ENCODE measurements at regions not wholly inside any gene's neighbourhood (a gene's known extent, or its start where the extent isn't known, plus 50 kb on each side); places are given as distances from the start of the nearest gene placed in this dataset.

- Mint-ChIP-seq H3K9me3 (ENCODE audit: insufficient read depth) (peaks cover 10% of the 10 kb centered on the region), H3K4me1 (peaks cover 51% of the 10 kb centered on the region), H3K27me3 (no peaks in the 10 kb centered on the region), H3K4me3 (no peak overlapping the region), H3K27ac (peak overlapping the region; percentile 99)
- CTCF ChIA-PET, result interaction anchor here (0.7 kb wide), 1 partner anchor 74 kb away, joined by 4 read pairs; no protein-coding TSS in a partner anchor
- POLR2A ChIA-PET, result no interaction called here
- no peaks in the 10 kb centered on the region for H4K20me1 ChIP-seq (ENCODE audit: control insufficient read depth, insufficient read depth, low read length, poor library complexity, severe bottlenecking)
- DNase-seq, result no peak
- no peaks in the 10 kb centered on the region for H3K27me3 ChIP-seq (replicated peaks in 1 of 4; ENCODE audit: control extremely low read depth in 1 of 4, control insufficient read depth in 3 of 4, insufficient read depth in 4 of 4, low read length in 3 of 4)
- peak overlapping the region in 1 of 2 donors; percentile 96 for H3K27ac ChIP-seq (ENCODE audit: low read length in 2 of 2)
- H3K36me3 ChIP-seq (replicated peaks in 1 of 2; ENCODE audit: control extremely low read depth in 1 of 2, control insufficient read depth in 1 of 2, extremely low read depth in 1 of 2, insufficient read depth in 2 of 2, low read length in 1 of 2), result no peaks in the 10 kb centered on the region
- no peak overlapping the region for H3K4me2 ChIP-seq (replicated peaks; ENCODE audit: low read depth, low read length, poor library complexity, severe bottlenecking)
- no peak overlapping the region for H3K9ac ChIP-seq (ENCODE audit: low read length)
- WGBS (ENCODE audit: insufficient coverage), result 100% methylated on average over 1 of the region's 2 CpGs
- ATAC-seq (ENCODE audit: low read depth), result no peak
- no peak overlapping the region for H2AFZ ChIP-seq (ENCODE audit: insufficient read depth, low read depth, low read length, poor library complexity, severe bottlenecking)
- TF ChIP-seq EZH2 (IDR thresholded peaks at IDR 0.05; ENCODE audit: borderline replicate concordance, insufficient read depth, low read depth, low read length, poor library complexity, severe bottlenecking), result no peak
- TF ChIP-seq, protein P1, sequence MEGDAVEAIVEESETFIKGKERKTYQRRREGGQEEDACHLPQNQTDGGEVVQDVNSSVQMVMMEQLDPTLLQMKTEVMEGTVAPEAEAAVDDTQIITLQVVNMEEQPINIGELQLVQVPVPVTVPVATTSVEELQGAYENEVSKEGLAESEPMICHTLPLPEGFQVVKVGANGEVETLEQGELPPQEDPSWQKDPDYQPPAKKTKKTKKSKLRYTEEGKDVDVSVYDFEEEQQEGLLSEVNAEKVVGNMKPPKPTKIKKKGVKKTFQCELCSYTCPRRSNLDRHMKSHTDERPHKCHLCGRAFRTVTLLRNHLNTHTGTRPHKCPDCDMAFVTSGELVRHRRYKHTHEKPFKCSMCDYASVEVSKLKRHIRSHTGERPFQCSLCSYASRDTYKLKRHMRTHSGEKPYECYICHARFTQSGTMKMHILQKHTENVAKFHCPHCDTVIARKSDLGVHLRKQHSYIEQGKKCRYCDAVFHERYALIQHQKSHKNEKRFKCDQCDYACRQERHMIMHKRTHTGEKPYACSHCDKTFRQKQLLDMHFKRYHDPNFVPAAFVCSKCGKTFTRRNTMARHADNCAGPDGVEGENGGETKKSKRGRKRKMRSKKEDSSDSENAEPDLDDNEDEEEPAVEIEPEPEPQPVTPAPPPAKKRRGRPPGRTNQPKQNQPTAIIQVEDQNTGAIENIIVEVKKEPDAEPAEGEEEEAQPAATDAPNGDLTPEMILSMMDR (IDR thresholded peaks at IDR 0.05), result no peak
- H3K4me3 ChIP-seq (ENCODE audit: control extremely low read depth in 1 of 5, extremely low read depth in 1 of 5, insufficient read depth in 1 of 5, low read depth in 2 of 5, low read length in 4 of 5), result no peak overlapping the region
- H3K9me3 ChIP-seq (ENCODE audit: control extremely low read depth in 1 of 3, control insufficient read depth in 2 of 3, insufficient read depth in 1 of 3, low read length in 2 of 3), result peaks cover 1 to 9% (median 8%) of the 10 kb centered on the region in 3 donors
- intact Hi-C loops (cut with micrococcal nuclease), result no loop called here
- no peaks in the 10 kb centered on the region for H3K79me2 ChIP-seq (ENCODE audit: control insufficient read depth, insufficient read depth, low read length)
- peaks cover 43 to 49% of the 10 kb centered on the region in 2 donors for H3K4me1 ChIP-seq (ENCODE audit: control insufficient read depth in 2 of 2, insufficient read depth in 2 of 2, low read length in 2 of 2)
Measured at GRCh38 chr18:8908792-8909510, 193.5 kb upstream of the NDUFV2 start.

DNA sequence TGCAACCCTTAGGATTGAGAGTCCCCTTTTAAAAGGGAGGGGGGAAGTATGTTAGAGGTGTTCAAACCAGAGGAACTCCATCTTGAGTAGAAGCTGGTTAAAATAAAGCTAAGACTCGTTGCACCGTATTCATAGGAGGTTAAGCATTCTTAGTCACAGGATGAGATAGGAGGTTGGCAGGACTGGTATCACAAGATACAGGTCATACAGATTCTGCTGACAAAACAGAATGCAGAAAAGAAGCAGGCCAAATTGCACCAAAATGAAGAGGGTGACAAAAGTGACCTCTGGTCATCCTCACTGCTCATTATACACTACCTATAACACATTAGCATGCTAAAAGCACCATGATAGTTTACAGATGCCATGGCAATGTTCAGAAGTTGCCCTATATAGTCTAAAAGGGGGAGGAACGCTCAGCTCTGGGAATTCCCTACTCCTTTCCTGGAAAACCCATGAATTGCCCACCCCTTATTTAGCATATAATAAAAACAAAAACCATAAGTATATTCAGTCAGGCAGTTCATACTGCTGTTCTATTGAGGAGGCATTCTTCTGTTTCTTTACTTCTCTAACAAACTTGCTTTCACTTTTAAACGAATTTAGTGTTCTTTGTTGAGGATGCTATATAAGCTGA lies 192.2 kb upstream of the NDUFV2 start:
- H3K9me3 Mint-ChIP-seq (ENCODE audit: insufficient read depth), result peaks cover 13% of the 10 kb centered on the region
- DNase-seq (no peak), ATAC-seq (ENCODE audit: low read depth) (no peak)
- WGBS (ENCODE audit: insufficient coverage), result 100% methylated on average over 2 of the region's 4 CpGs
- H3K9me3 ChIP-seq (ENCODE audit: control extremely low read depth in 1 of 3, control insufficient read depth in 2 of 3, insufficient read depth in 1 of 3, low read length in 2 of 3), result peaks cover 1 to 18% (median 16%) of the 10 kb centered on the region in 3 donors
- peaks cover 57% of the 10 kb centered on the region for H3K4me1 Mint-ChIP-seq
- intact Hi-C loops (cut with micrococcal nuclease), result no loop called here
- POLR2A ChIA-PET, result no interaction called here
- no peaks in the 10 kb centered on the region for H3K36me3 ChIP-seq (replicated peaks in 1 of 2; ENCODE audit: control extremely low read depth in 1 of 2, control insufficient read depth in 1 of 2, extremely low read depth in 1 of 2, insufficient read depth in 2 of 2, low read length in 1 of 2)
- H3K9ac ChIP-seq (ENCODE audit: low read length), result peak overlapping the region; percentile 36
- H3K4me1 ChIP-seq (ENCODE audit: control insufficient read depth in 2 of 2, insufficient read depth in 2 of 2, low read length in 2 of 2), result peaks cover 50 to 51% of the 10 kb centered on the region in 2 donors
- peak overlapping the region in 1 of 5 experiments; percentile 48 for H3K4me3 ChIP-seq (ENCODE audit: control extremely low read depth in 1 of 5, extremely low read depth in 1 of 5, insufficient read depth in 1 of 5, low read depth in 2 of 5, low read length in 4 of 5)
- H3K4me2 ChIP-seq (replicated peaks; ENCODE audit: low read depth, low read length, poor library complexity, severe bottlenecking), result peak overlapping the region; percentile 62
- H3K27me3 Mint-ChIP-seq, result no peaks in the 10 kb centered on the region
- TF ChIP-seq, protein P1 (IDR thresholded peaks at IDR 0.05), result no peak
- no peak for TF ChIP-seq EZH2 (IDR thresholded peaks at IDR 0.05; ENCODE audit: borderline replicate concordance, insufficient read depth, low read depth, low read length, poor library complexity, severe bottlenecking)
- peak overlapping the region; percentile 47 for H2AFZ ChIP-seq (ENCODE audit: insufficient read depth, low read depth, low read length, poor library complexity, severe bottlenecking)
- H3K27ac Mint-ChIP-seq, result peak overlapping the region; percentile 99
- CTCF ChIA-PET, result interaction anchor here (1.6 to 2.0 kb wide), 2 partner anchors 10 to 72 kb away, joined by 4 to 6 read pairs; no protein-coding TSS in a partner anchor
- no peaks in the 10 kb centered on the region for H4K20me1 ChIP-seq (ENCODE audit: control insufficient read depth, insufficient read depth, low read length, poor library complexity, severe bottlenecking)
- H3K4me3 Mint-ChIP-seq, result peak overlapping the region; percentile 53
- H3K27ac ChIP-seq (ENCODE audit: low read length in 2 of 2), result peak overlapping the region; percentile 96 to 98
- H3K79me2 ChIP-seq (ENCODE audit: control insufficient read depth, insufficient read depth, low read length), result no peaks in the 10 kb centered on the region
- H3K27me3 ChIP-seq (replicated peaks in 1 of 4; ENCODE audit: control extremely low read depth in 1 of 4, control insufficient read depth in 3 of 4, insufficient read depth in 4 of 4, low read length in 3 of 4), result no peaks in the 10 kb centered on the region
